Frontal cortex (tissue), 3 donors: ENCODE measurements at regions not wholly inside any gene's neighbourhood (a gene's known extent, or its start where the extent isn't known, plus 50 kb on each side); places are given as distances from the start of the nearest gene placed in this dataset.
A peak's percentile ranks its signal among the peaks of the same experiment; 100 is the strongest.

Experiments used
- DNase-seq, 2 donors: peaks; one replicate each; pipeline ENCODE4 v3.0.0; 2012; ENCODE audit warnings: low spot score in 2 of 2
- FAIRE-seq: peaks from 2 replicates; lab custom pipeline; 2012; peaks lifted over from hg19 to GRCh38; lab: Jason Lieb, UNC
- donor health status: control.
- donor health status: control.
- donor health status: control.

- DNase-seq (no peak), FAIRE-seq (no peak)
Observed at GRCh38 chr12:3947781-3948180, 74.6 kb upstream of the PARP11 start.

- DNase-seq (no peak), FAIRE-seq (no peak)
Observed at GRCh38 chr12:3945671-3946070, 72.5 kb upstream of the PARP11 start.

GRCh38 chr12:3944620-3945019, 71.4 kb upstream of the PARP11 start:
- no peak for DNase-seq
- no peak for FAIRE-seq

GRCh38 chr12:3938042-3938544, 64.9 kb upstream of the PARP11 start:
- no peak for FAIRE-seq

GRCh38 chr12:3935078-3935477, 61.9 kb upstream of the PARP11 start:
- no peak for FAIRE-seq
- no peak for DNase-seq

More at GRCh38 chr12:3938042-3938544, 64.9 kb upstream of the PARP11 start:
- no peak for DNase-seq

- FAIRE-seq (no peak), DNase-seq (no peak)
Observed at GRCh38 chr12:3933819-3934192, 60.6 kb upstream of the PARP11 start.

- DNase-seq: no peak
- FAIRE-seq: no peak
Observed at GRCh38 chr12:3933074-3933818, 60.0 kb upstream of the PARP11 start.

GRCh38 chr12:3931776-3932175, 58.6 kb upstream of the PARP11 start:
- FAIRE-seq (no peak), DNase-seq (no peak)

GRCh38 chr12:3931206-3931605, 58.0 kb upstream of the PARP11 start:
- no peak for DNase-seq
- FAIRE-seq: no peak

GRCh38 chr12:3929875-3930615, 56.8 kb upstream of the PARP11 start:
- DNase-seq (peak in 1 of 2 donors; percentile 10), FAIRE-seq (no peak)

- no peak for FAIRE-seq
- DNase-seq: no peak
Observed at GRCh38 chr12:3928538-3929184, 55.5 kb upstream of the PARP11 start.

GRCh38 chr12:3925621-3926020, 52.4 kb upstream of the PARP11 start:
- FAIRE-seq: no peak

GRCh38 chr12:3924761-3925160, 51.6 kb upstream of the PARP11 start:
- no peak for FAIRE-seq
- DNase-seq: no peak

More at GRCh38 chr12:3925621-3926020, 52.4 kb upstream of the PARP11 start:
- DNase-seq: no peak

- no peak for FAIRE-seq
- DNase-seq: no peak
Observed at GRCh38 chr12:3923021-3923420, 49.8 kb upstream of the PARP11 start.
